HCT116 (cell line): ENCODE measurements at regions not wholly inside any gene's neighbourhood (a gene's known extent, or its start where the extent isn't known, plus 50 kb on each side); places are given as distances from the start of the nearest gene placed in this dataset.

Experiments
- ATF3 ChIP-seq: IDR thresholded peaks from 2 replicates; pipeline ENCODE4 v1.6.1; 2012
- CEBPB ChIP-seq: IDR thresholded peaks from 2 replicates; pipeline ENCODE4 v1.6.1; 2012; ENCODE audit warnings: low read depth
- EGR1 ChIP-seq: IDR thresholded peaks from 2 replicates; pipeline ENCODE4 v1.6.1; 2012; ENCODE audit warnings: low read depth
- EZH2 ChIP-seq: fragments of 200-600 bp; sonication (generic); IDR thresholded peaks from 2 replicates; pipeline ENCODE4 v1.6.1; 2017; ENCODE audit warnings: antibody characterized with exemption, mixed run types
- EZH2phosphoT487 ChIP-seq: fragments of 200-600 bp; IDR thresholded peaks from 2 replicates; pipeline ENCODE4 v1.6.1; 2018; ENCODE audit warnings: antibody characterized with exemption, borderline replicate concordance
- FOSL1 ChIP-seq: IDR thresholded peaks from 2 replicates; pipeline ENCODE4 v1.6.1; 2012; ENCODE audit warnings: low read depth
- MAX ChIP-seq: IDR thresholded peaks from 2 replicates; pipeline ENCODE4 v1.6.1; 2012
- POLR2A ChIP-seq: IDR thresholded peaks from 2 replicates; pipeline ENCODE4 v1.7.0; 2011; ENCODE audit warnings: borderline replicate concordance; ENCODE audit not compliant: insufficient read depth, insufficient read length; ENCODE audit errors: extremely low read depth
- POLR2AphosphoS5 ChIP-seq: IDR thresholded peaks from 2 replicates; pipeline ENCODE4 v1.6.1; 2011; ENCODE audit warnings: mild to moderate bottlenecking, low read depth, low read length, moderate library complexity
- RAD21 ChIP-seq: IDR thresholded peaks from 2 replicates; pipeline ENCODE4 v1.6.1; 2012; ENCODE audit warnings: low read depth, mild to moderate bottlenecking
- REST ChIP-seq: IDR thresholded peaks from 2 replicates; pipeline ENCODE4 v1.6.1; 2012; ENCODE audit warnings: low read depth
- ZBTB33 ChIP-seq: IDR thresholded peaks from 2 replicates; pipeline ENCODE4 v1.6.1; 2011; ENCODE audit warnings: mild to moderate bottlenecking, low read length, moderate library complexity; ENCODE audit not compliant: insufficient replicate concordance; ENCODE audit errors: extremely low read depth
- ZNF274 ChIP-seq: fragments of 200-500 bp; sonication (Bioruptor generic); IDR thresholded peaks from 2 replicates; pipeline ENCODE4 v1.6.1; 2014; ENCODE audit warnings: mild to moderate bottlenecking, low read depth, low read length, inconsistent platforms
- TF ChIP-seq, protein P1 (sequence below), 3 experiments: fragments of 200-600 bp in 1 of 3; sonication (generic) in 1 of 3; IDR thresholded peaks in 2 of 3; conservative IDR thresholded peaks in 1 of 3; 2 replicates each; pipeline ENCODE4 v1.5.1; 2012 to 2017; ENCODE audit warnings: low read depth in 2 of 3, low read length in 2 of 3, antibody characterized with exemption in 1 of 3, borderline replicate concordance in 1 of 3, control low read depth in 1 of 3, mild to moderate bottlenecking in 1 of 3, mixed read lengths in 1 of 3, mixed run types in 1 of 3, moderate library complexity in 1 of 3; ENCODE audit not compliant: insufficient read depth in 1 of 3

GRCh38 chr2:153601812-153602211 is 123.2 kb upstream of the RPRM start:
- TF ChIP-seq, protein P1, sequence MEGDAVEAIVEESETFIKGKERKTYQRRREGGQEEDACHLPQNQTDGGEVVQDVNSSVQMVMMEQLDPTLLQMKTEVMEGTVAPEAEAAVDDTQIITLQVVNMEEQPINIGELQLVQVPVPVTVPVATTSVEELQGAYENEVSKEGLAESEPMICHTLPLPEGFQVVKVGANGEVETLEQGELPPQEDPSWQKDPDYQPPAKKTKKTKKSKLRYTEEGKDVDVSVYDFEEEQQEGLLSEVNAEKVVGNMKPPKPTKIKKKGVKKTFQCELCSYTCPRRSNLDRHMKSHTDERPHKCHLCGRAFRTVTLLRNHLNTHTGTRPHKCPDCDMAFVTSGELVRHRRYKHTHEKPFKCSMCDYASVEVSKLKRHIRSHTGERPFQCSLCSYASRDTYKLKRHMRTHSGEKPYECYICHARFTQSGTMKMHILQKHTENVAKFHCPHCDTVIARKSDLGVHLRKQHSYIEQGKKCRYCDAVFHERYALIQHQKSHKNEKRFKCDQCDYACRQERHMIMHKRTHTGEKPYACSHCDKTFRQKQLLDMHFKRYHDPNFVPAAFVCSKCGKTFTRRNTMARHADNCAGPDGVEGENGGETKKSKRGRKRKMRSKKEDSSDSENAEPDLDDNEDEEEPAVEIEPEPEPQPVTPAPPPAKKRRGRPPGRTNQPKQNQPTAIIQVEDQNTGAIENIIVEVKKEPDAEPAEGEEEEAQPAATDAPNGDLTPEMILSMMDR (IDR thresholded peaks at IDR 0.05 in 2 of 3, conservative IDR thresholded peaks at IDR 0.05 in 1 of 3; ENCODE audit: borderline replicate concordance in 1 of 3, insufficient read depth in 1 of 3, low read depth in 2 of 3, low read length in 2 of 3), result no peak
- TF ChIP-seq MAX (no peak), POLR2A (no peak), EZH2phosphoT487 (no peak), ZBTB33 (no peak), EZH2 (no peak), POLR2AphosphoS5 (no peak), RAD21 (no peak), CEBPB (no peak), ATF3 (no peak), FOSL1 (no peak), EGR1 (no peak), REST (no peak), ZNF274 (no peak)
